Effector memory CD4-positive, alpha-beta T cell (primary cell): ENCODE measurements at regions not wholly inside any gene's neighbourhood (a gene's known extent, or its start where the extent isn't known, plus 50 kb on each side); places are given as distances from the start of the nearest gene placed in this dataset.
A peak's percentile ranks its signal among the peaks of the same experiment; 100 is the strongest.

ENCODE experiments used
- DNase-seq, 3 donors: peaks; one replicate each; pipeline ENCODE4 v3.0.0-alpha.2; 2020
- H3K27ac ChIP-seq: 2 replicates; pipeline ENCODE4 v1.7.0; 2013; ENCODE audit warnings: mild to moderate bottlenecking, low read length, moderate library complexity; ENCODE audit not compliant: insufficient read depth, poor library complexity, severe bottlenecking
- H3K27me3 ChIP-seq: replicated peaks from 2 replicates; pipeline ENCODE4 v1.7.0; 2013; ENCODE audit warnings: mild to moderate bottlenecking, low read length; ENCODE audit not compliant: insufficient read depth, control insufficient read depth, poor library complexity, severe bottlenecking
- H3K36me3 ChIP-seq: 2 replicates; pipeline ENCODE4 v1.7.0; 2013; ENCODE audit warnings: mild to moderate bottlenecking, low read length, moderate library complexity; ENCODE audit not compliant: control insufficient read depth, insufficient read depth
- H3K4me1 ChIP-seq: 2 replicates; pipeline ENCODE4 v1.7.0; 2013; ENCODE audit warnings: low read length, mild to moderate bottlenecking; ENCODE audit not compliant: control insufficient read depth, insufficient read depth, poor library complexity, severe bottlenecking
- H3K4me3 ChIP-seq: 2 replicates; pipeline ENCODE4 v1.7.0; 2013; ENCODE audit warnings: low read length, low read depth, mild to moderate bottlenecking; ENCODE audit not compliant: insufficient read depth, poor library complexity, severe bottlenecking
- H3K9me3 ChIP-seq: 2 replicates; pipeline ENCODE4 v1.7.0; 2013; ENCODE audit warnings: mild to moderate bottlenecking, low read length, moderate library complexity; ENCODE audit not compliant: control insufficient read depth

GRCh38 chr10:4136121-4136520 is 351.1 kb upstream of the KLF6 start:
- Histone ChIP-seq H3K36me3 (no peaks in the 10 kb centered on the region), H3K4me3 (no peak overlapping the region), H3K9me3 (peaks cover 5% of the 10 kb centered on the region), H3K4me1 (peaks cover 8% of the 10 kb centered on the region), H3K27ac (no peak overlapping the region), H3K27me3 (no peaks in the 10 kb centered on the region)
- DNase-seq = no peak

- no peaks in the 10 kb centered on the region for H3K36me3 ChIP-seq
- no peaks in the 10 kb centered on the region for H3K9me3 ChIP-seq
- peak overlapping the region; percentile 28 for H3K27ac ChIP-seq
- DNase-seq = no peak
- H3K4me1 ChIP-seq = peaks cover 31% of the 10 kb centered on the region
- H3K4me3 ChIP-seq = no peak overlapping the region
- H3K27me3 ChIP-seq = no peaks in the 10 kb centered on the region
These were observed 347.2 kb upstream of the KLF6 start for GRCh38 chr10:4132216-4132556.

- Histone ChIP-seq H3K4me3 (peak overlapping the region; percentile 13), H3K27ac (peak overlapping the region; percentile 62), H3K36me3 (no peaks in the 10 kb centered on the region), H3K9me3 (no peaks in the 10 kb centered on the region), H3K27me3 (no peaks in the 10 kb centered on the region), H3K4me1 (peaks cover 32% of the 10 kb centered on the region)
- peak in 1 of 3 donors; percentile 32 for DNase-seq
These were observed 346.6 kb upstream of the KLF6 start for GRCh38 chr10:4131407-4132215.

DNA sequence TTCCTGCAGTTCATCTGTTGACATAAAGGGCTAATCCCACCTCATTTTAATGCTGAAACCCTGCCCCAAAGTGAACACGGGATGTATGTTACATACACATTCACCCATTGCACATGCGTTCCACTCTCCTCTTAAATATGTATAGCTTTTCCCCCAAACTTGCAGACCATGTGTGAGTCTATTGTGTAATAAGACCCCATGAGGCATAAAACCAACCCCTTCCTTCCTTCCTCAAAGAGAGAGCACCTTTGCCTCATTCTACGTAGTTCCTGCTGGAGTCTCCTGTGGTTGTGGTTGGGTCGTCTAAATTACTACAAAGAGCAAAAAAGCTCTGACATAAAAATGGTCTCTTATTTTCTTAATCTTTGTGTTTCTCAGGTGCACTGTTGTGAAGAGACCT is 345.7 kb upstream of the KLF6 start:
- Histone ChIP-seq H3K27ac (peak overlapping the region; percentile 62), H3K4me3 (peak overlapping the region; percentile 13), H3K9me3 (no peaks in the 10 kb centered on the region), H3K27me3 (no peaks in the 10 kb centered on the region), H3K4me1 (peaks cover 32% of the 10 kb centered on the region), H3K36me3 (no peaks in the 10 kb centered on the region)
- DNase-seq = peak in 2 of 3 donors; percentile 7 to 25

DNA sequence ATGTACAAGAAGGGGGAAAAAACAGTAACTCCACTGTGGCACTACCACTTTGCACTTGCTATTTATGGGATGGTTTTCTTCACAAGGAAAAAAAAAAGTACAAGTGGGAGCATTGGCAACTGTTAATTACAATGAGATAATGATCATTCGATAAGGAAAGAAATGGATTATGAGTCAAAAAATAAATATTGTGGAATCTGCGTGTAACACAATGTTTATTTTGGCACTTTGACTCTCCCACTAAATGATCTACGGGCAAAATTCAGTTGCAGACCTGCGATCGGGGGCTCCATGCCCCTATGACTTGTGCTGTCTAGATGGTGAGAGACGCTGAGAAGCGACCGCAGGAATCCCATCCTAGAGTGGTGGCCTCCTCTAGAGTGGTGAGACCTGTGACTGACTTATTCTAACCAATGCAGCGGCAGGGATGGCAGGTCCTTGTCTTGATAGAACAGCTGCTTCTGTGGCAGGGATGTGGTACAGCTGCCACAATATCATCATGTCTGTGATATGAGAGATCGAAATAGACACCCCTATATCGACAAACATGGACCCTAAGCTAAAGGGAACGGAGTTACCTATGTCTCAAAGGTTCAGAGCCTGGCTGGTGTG is 345.0 kb upstream of the KLF6 start:
- no peaks in the 10 kb centered on the region for H3K36me3 ChIP-seq
- no peak overlapping the region for H3K27ac ChIP-seq
- no peaks in the 10 kb centered on the region for H3K27me3 ChIP-seq
- H3K4me1 ChIP-seq = peaks cover 32% of the 10 kb centered on the region
- H3K9me3 ChIP-seq = no peaks in the 10 kb centered on the region
- H3K4me3 ChIP-seq = no peak overlapping the region
- no peak for DNase-seq

GRCh38 chr10:4127518-4128315 is 342.7 kb upstream of the KLF6 start:
- Histone ChIP-seq H3K27me3 (no peaks in the 10 kb centered on the region), H3K4me3 (no peak overlapping the region), H3K27ac (no peak overlapping the region), H3K36me3 (no peaks in the 10 kb centered on the region), H3K4me1 (peaks cover 32% of the 10 kb centered on the region), H3K9me3 (peaks cover 5% of the 10 kb centered on the region)
- DNase-seq = no peak

DNA sequence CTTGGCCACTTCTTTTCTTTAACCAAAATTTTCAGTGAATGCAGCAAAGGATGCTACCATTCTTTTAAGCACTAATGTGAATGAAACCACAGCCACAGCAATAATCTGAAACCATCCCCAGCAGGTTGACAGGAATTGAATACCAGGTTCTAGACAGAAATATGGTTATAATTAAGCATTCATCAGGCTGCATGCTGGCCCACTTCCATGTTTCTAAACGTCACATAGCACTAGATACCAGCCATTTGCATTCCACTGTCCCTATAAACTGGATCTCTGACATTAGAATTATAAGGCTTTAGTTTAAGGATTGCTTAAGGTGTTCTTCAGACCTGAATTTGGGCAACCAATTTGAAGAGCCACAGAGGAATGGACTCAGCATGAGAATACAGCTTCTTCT is 340.8 kb upstream of the KLF6 start:
- DNase-seq = no peak
- H3K27me3 ChIP-seq = no peaks in the 10 kb centered on the region
- H3K27ac ChIP-seq = no peak overlapping the region
- peaks cover 5% of the 10 kb centered on the region for H3K9me3 ChIP-seq
- no peaks in the 10 kb centered on the region for H3K36me3 ChIP-seq
- H3K4me1 ChIP-seq = peaks cover 27% of the 10 kb centered on the region
- no peak overlapping the region for H3K4me3 ChIP-seq

GRCh38 chr10:4121502-4122380 is 336.7 kb upstream of the KLF6 start:
- H3K4me3 ChIP-seq = no peak overlapping the region
- H3K27me3 ChIP-seq = no peaks in the 10 kb centered on the region
- H3K9me3 ChIP-seq = peaks cover 5% of the 10 kb centered on the region
- H3K4me1 ChIP-seq = peaks cover 6% of the 10 kb centered on the region
- no peak for DNase-seq
- no peak overlapping the region for H3K27ac ChIP-seq
- no peaks in the 10 kb centered on the region for H3K36me3 ChIP-seq

DNA sequence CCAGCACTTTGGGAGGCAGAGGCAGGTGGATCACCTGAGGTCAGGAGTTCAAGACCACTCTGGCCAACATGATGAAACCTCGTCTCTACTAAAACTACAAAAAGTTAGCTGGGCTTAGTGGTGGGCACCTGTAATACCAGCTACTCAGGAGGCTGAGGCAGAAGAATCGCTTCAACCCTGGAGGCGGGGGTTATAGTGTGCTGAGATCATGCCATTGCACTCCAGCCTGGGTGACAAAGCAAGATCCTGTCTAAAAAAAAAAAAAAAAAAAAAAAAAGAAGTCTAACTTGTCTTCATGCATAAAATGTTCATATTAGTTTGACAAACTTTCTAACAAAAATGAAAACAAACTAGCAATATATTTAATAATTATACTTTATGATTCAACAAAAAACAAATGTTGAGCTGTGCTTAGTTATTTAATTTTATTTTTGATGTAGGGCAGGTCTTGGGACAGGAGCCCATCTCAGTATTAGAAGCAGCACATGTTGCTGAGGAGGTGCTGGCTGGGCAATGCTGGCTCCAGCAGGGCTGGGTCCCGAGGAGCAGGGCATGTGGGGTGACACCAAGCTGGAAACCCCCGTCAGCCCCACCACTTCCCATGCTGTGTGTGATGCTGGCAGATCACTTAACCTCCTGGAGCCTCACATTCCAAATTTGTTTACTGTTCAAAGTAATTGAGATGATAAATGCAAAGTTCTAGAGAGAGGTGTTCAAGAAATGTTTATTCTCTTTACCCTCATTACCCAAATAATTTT is 335.3 kb upstream of the KLF6 start:
- peak; percentile 9 to 60 (median 21) for DNase-seq
- peaks cover 6% of the 10 kb centered on the region for H3K4me1 ChIP-seq
- H3K4me3 ChIP-seq = no peak overlapping the region
- no peaks in the 10 kb centered on the region for H3K27me3 ChIP-seq
- H3K27ac ChIP-seq = no peak overlapping the region
- no peaks in the 10 kb centered on the region for H3K36me3 ChIP-seq
- peaks cover 5% of the 10 kb centered on the region for H3K9me3 ChIP-seq
